ENCODE measurements at regions not wholly inside any gene's neighbourhood (a gene's known extent, or its start where the extent isn't known, plus 50 kb on each side); places are given as distances from the start of the nearest gene placed in this dataset.
"Not testable (repeated sequence)": the region's sequence is repeated elsewhere in the genome, so short reads cannot be mapped to it uniquely, and the experiment has no call there.

- peak; percentile 4 for DNase-seq (ENCODE audit: low read depth)
- no peak for TF ChIP-seq CTCF (IDR thresholded peaks at IDR 0.05; ENCODE audit: insufficient read depth, low read depth, low read length)
- no peak overlapping the region for H3K4me3 ChIP-seq (ENCODE audit: low read depth, low read length)
Observed at GRCh38 chr13:75180805-75181455, 301.0 kb downstream of the TBC1D4 start.

GRCh38 chr13:75178436-75178835, 303.5 kb downstream of the TBC1D4 start:
- DNase-seq (ENCODE audit: low read depth) = peak; percentile 3
- H3K4me3 ChIP-seq (ENCODE audit: low read depth, low read length) = no peak overlapping the region
- TF ChIP-seq CTCF (IDR thresholded peaks at IDR 0.05; ENCODE audit: insufficient read depth, low read depth, low read length) = no peak

- DNase-seq (ENCODE audit: low read depth) = no peak
- H3K4me3 ChIP-seq (ENCODE audit: low read depth, low read length) = no peak overlapping the region
- no peak for TF ChIP-seq CTCF (IDR thresholded peaks at IDR 0.05; ENCODE audit: insufficient read depth, low read depth, low read length)
Observed at GRCh38 chr13:75175575-75175974, 306.4 kb downstream of the TBC1D4 start.

GRCh38 chr13:75175097-75175496, 306.9 kb downstream of the TBC1D4 start:
- H3K4me3 ChIP-seq (ENCODE audit: low read depth, low read length) = not testable (repeated sequence)

GRCh38 chr13:75174481-75174880, 307.5 kb downstream of the TBC1D4 start:
- DNase-seq (ENCODE audit: low read depth) = no peak
- H3K4me3 ChIP-seq (ENCODE audit: low read depth, low read length) = no peak overlapping the region
- no peak for TF ChIP-seq CTCF (IDR thresholded peaks at IDR 0.05; ENCODE audit: insufficient read depth, low read depth, low read length)

More at GRCh38 chr13:75175097-75175496, 306.9 kb downstream of the TBC1D4 start:
- DNase-seq (ENCODE audit: low read depth) = not testable (repeated sequence)

- no peak for DNase-seq (ENCODE audit: low read depth)
- TF ChIP-seq CTCF (IDR thresholded peaks at IDR 0.05; ENCODE audit: insufficient read depth, low read depth, low read length) = no peak
- no peak overlapping the region for H3K4me3 ChIP-seq (ENCODE audit: low read depth, low read length)
Observed at GRCh38 chr13:75173457-75174356, 308.3 kb downstream of the TBC1D4 start.

- no peak for DNase-seq (ENCODE audit: low read depth)
- no peak for TF ChIP-seq CTCF (IDR thresholded peaks at IDR 0.05; ENCODE audit: insufficient read depth, low read depth, low read length)
- H3K4me3 ChIP-seq (ENCODE audit: low read depth, low read length) = no peak overlapping the region
Observed at GRCh38 chr13:75170311-75170710, 311.7 kb downstream of the TBC1D4 start.

Data from fibroblast of villous mesenchyme (primary cell).